Choroid plexus epithelial cell (primary cell): ENCODE measurements at regions not wholly inside any gene's neighbourhood (a gene's known extent, or its start where the extent isn't known, plus 50 kb on each side); places are given as distances from the start of the nearest gene placed in this dataset.

Experiments used
- DNase-seq: peaks from one replicate; pipeline ENCODE4 v3.0.0-alpha.2; 2010; ENCODE audit warnings: low read depth
- H3K4me3 ChIP-seq: 2 replicates; pipeline ENCODE4 v1.5.1; 2011; ENCODE audit warnings: low read depth, mild to moderate bottlenecking, control low read depth, low read length, moderate library complexity
- CTCF ChIP-seq: conservative IDR thresholded peaks from 2 replicates; pipeline ENCODE4 v1.5.1; 2011; ENCODE audit warnings: low read depth, mild to moderate bottlenecking, control low read depth, inconsistent platforms, low read length, moderate library complexity

GRCh38 chr11:69970785-69971535 is 107.2 kb upstream of the ANO1 start:
- no peak for DNase-seq
- no peak overlapping the region for H3K4me3 ChIP-seq
- TF ChIP-seq CTCF: no peak

- H3K4me3 ChIP-seq: no peak overlapping the region
- DNase-seq: no peak
- TF ChIP-seq CTCF: no peak
Measured at GRCh38 chr11:69971741-69972140, 106.4 kb upstream of the ANO1 start.

- no peak for DNase-seq
- no peak for TF ChIP-seq CTCF
- no peak overlapping the region for H3K4me3 ChIP-seq
Measured at GRCh38 chr11:69972351-69972802, 105.7 kb upstream of the ANO1 start.

GRCh38 chr11:69974528-69974927 is 103.6 kb upstream of the ANO1 start:
- TF ChIP-seq CTCF: no peak
- H3K4me3 ChIP-seq: no peak overlapping the region
- no peak for DNase-seq

- no peak for DNase-seq
- H3K4me3 ChIP-seq: no peak overlapping the region
- no peak for TF ChIP-seq CTCF
Measured at GRCh38 chr11:69975822-69976221, 102.3 kb upstream of the ANO1 start.

GRCh38 chr11:69976794-69977193 is 101.3 kb upstream of the ANO1 start:
- DNase-seq: no peak
- H3K4me3 ChIP-seq: no peak overlapping the region
- TF ChIP-seq CTCF: no peak

- H3K4me3 ChIP-seq: no peak overlapping the region
- no peak for TF ChIP-seq CTCF
- no peak for DNase-seq
Measured at GRCh38 chr11:69977951-69978350, 100.2 kb upstream of the ANO1 start.
